IMR-90 (cell line): ENCODE measurements at regions not wholly inside any gene's neighbourhood (a gene's known extent, or its start where the extent isn't known, plus 50 kb on each side); places are given as distances from the start of the nearest gene placed in this dataset.

Experiments used
- CEBPB ChIP-seq: IDR thresholded peaks from 2 replicates; pipeline ENCODE4 v1.6.1; 2012; ENCODE audit warnings: low read depth, low read length, improper control_type of control experiment
- CHD1 ChIP-seq: IDR thresholded peaks from 2 replicates; pipeline ENCODE4 v1.6.1; 2012; ENCODE audit warnings: low read depth, low read length, improper control_type of control experiment
- CTCF ChIP-seq: conservative IDR thresholded peaks from 2 replicates; pipeline ENCODE4 v1.5.1; 2012; ENCODE audit warnings: mild to moderate bottlenecking, low read depth, low read length, improper control_type of control experiment
- ELK1 ChIP-seq: fragments of 150-350 bp; IDR thresholded peaks from 2 replicates; pipeline ENCODE4 v1.6.1; 2016; ENCODE audit warnings: low read depth, mild to moderate bottlenecking, low read length, moderate library complexity, borderline replicate concordance
- FOS ChIP-seq: fragments of 150-350 bp; IDR thresholded peaks from 2 replicates; pipeline ENCODE4 v1.6.1; 2016; ENCODE audit warnings: low read depth, low read length
- MAFK ChIP-seq: IDR thresholded peaks from 2 replicates; pipeline ENCODE4 v1.6.1; 2012; ENCODE audit warnings: low read depth, low read length, improper control_type of control experiment
- MXI1 ChIP-seq: IDR thresholded peaks from 2 replicates; pipeline ENCODE4 v1.6.1; 2012; ENCODE audit warnings: low read depth, mild to moderate bottlenecking, low read length, moderate library complexity, borderline replicate concordance
- NFE2L2 ChIP-seq: fragments of 150-350 bp; IDR thresholded peaks from 2 replicates; pipeline ENCODE4 v1.6.1; 2016; ENCODE audit warnings: low read depth, mild to moderate bottlenecking, low read length
- POLR2A ChIP-seq: IDR thresholded peaks from 2 replicates; pipeline ENCODE4 v1.6.1; 2012; ENCODE audit warnings: mild to moderate bottlenecking, low read depth, low read length
- RAD21 ChIP-seq: IDR thresholded peaks from 2 replicates; pipeline ENCODE4 v1.6.1; 2012; ENCODE audit warnings: low read length, improper control_type of control experiment
- RCOR1 ChIP-seq: IDR thresholded peaks from 2 replicates; pipeline ENCODE4 v1.6.1; 2012; ENCODE audit warnings: mild to moderate bottlenecking, low read length, improper control_type of control experiment; ENCODE audit not compliant: insufficient replicate concordance
- RFX5 ChIP-seq: IDR thresholded peaks from 2 replicates; pipeline ENCODE4 v1.8.0; 2012; ENCODE audit warnings: low read depth, mild to moderate bottlenecking, low read length, moderate library complexity
- SMC3 ChIP-seq: fragments of 150-350 bp; IDR thresholded peaks from 2 replicates; pipeline ENCODE4 v1.6.1; 2016; ENCODE audit warnings: low read depth, mild to moderate bottlenecking, antibody characterized with exemption, low read length, moderate library complexity
- USF2 ChIP-seq: fragments of 150-350 bp; IDR thresholded peaks from 2 replicates; pipeline ENCODE4 v1.6.1; 2017; ENCODE audit warnings: mild to moderate bottlenecking, antibody characterized with exemption, low read length, low read depth

GRCh38 chr7:106501605-106502580, 159.1 kb downstream of the CCDC71L start:
- TF ChIP-seq ELK1 = no peak
- no peak for TF ChIP-seq CTCF
- TF ChIP-seq RCOR1 = no peak
- no peak for TF ChIP-seq NFE2L2
- TF ChIP-seq RAD21 = no peak
- no peak for TF ChIP-seq POLR2A
- TF ChIP-seq CEBPB = no peak
- no peak for TF ChIP-seq MXI1
- TF ChIP-seq MAFK = no peak
- TF ChIP-seq SMC3 = no peak
- no peak for TF ChIP-seq USF2
- no peak for TF ChIP-seq RFX5
- TF ChIP-seq FOS = no peak
- TF ChIP-seq CHD1 = no peak
